ENCODE measurements at regions not wholly inside any gene's neighbourhood (a gene's known extent, or its start where the extent isn't known, plus 50 kb on each side); places are given as distances from the start of the nearest gene placed in this dataset.

DNA sequence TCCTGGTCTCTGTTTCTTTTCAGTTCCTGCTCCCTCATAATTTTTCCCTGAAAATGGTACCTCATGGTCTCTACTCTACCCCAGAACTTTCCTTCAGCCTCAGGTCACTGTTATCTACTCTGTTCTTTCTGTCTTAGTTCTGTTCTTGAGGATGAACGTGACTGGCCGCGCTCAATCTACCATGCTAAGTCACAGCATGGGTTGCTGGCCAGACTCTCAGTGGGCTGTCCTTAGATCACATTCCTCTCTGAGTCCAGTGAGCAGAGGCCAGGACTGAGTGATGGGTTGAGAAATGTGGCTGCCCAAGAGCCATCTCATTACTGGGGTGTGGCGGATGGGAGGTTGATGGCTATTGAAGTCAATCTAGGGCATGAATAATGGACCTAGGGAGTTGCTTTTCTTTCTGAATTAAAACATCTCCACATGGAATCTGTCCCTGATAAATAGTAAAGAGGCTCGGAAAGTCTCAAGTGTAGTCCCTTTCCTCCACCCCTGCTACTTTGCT is 164.0 kb upstream of the DTNBP1 start:
- no peak overlapping the region for H3K4me3 ChIP-seq (ENCODE audit: low read length)
- no peak overlapping the region for H3K27ac ChIP-seq (ENCODE audit: low read length)
- no peaks in the 10 kb centered on the region for H3K4me1 ChIP-seq (ENCODE audit: control insufficient read depth, insufficient read depth, low read length)
- no peaks in the 10 kb centered on the region for H3K27me3 ChIP-seq (ENCODE audit: control insufficient read depth, insufficient read depth, low read length)
- Mint-ChIP-seq H3K4me3 (no peak overlapping the region), H3K27ac (no peak overlapping the region), H3K9me3 (no peaks in the 10 kb centered on the region), H3K4me1 (peaks cover 0 to 5% of the 10 kb centered on the region in 2 donors), H3K36me3 (no peaks in the 10 kb centered on the region), H3K27me3 (ENCODE audit: low read depth in 2 of 2) (peaks cover 16 to 19% of the 10 kb centered on the region in 2 donors)
- no peaks in the 10 kb centered on the region for H3K9me3 ChIP-seq (ENCODE audit: control insufficient read depth, insufficient read depth, low read length)
- no peak for TF ChIP-seq CTCF (IDR thresholded peaks at IDR 0.05)
- WGBS (ENCODE audit: insufficient coverage): 95% methylated on average over 4 of the region's 5 CpGs
- DNase-seq (no peak), ATAC-seq (no peak)
- H3K36me3 ChIP-seq (ENCODE audit: control insufficient read depth, insufficient read depth, low read length): no peaks in the 10 kb centered on the region
- intact Hi-C loops (cut with micrococcal nuclease): no loop called here

- Histone ChIP-seq H3K27me3 (ENCODE audit: control insufficient read depth, insufficient read depth, low read length) (peaks cover 6% of the 10 kb centered on the region), H3K27ac (ENCODE audit: low read length) (no peak overlapping the region), H3K36me3 (ENCODE audit: control insufficient read depth, insufficient read depth, low read length) (no peaks in the 10 kb centered on the region), H3K4me1 (ENCODE audit: control insufficient read depth, insufficient read depth, low read length) (no peaks in the 10 kb centered on the region), H3K4me3 (ENCODE audit: low read length) (no peak overlapping the region), H3K9me3 (ENCODE audit: control insufficient read depth, insufficient read depth, low read length) (no peaks in the 10 kb centered on the region)
- Mint-ChIP-seq H3K9me3 (no peaks in the 10 kb centered on the region), H3K4me3 (no peak overlapping the region), H3K27ac (no peak overlapping the region), H3K27me3 (ENCODE audit: low read depth in 2 of 2) (peaks cover 20 to 26% of the 10 kb centered on the region in 2 donors), H3K4me1 (peaks cover 0 to 5% of the 10 kb centered on the region in 2 donors), H3K36me3 (no peaks in the 10 kb centered on the region)
- 84% methylated on average over 8 of the region's 8 CpGs for WGBS (ENCODE audit: insufficient coverage)
- no peak for DNase-seq
- intact Hi-C loops (cut with micrococcal nuclease): no loop called here
- no peak for ATAC-seq
- no peak for TF ChIP-seq CTCF (IDR thresholded peaks at IDR 0.05)
Observed at GRCh38 chr6:15825332-15825930, 162.6 kb upstream of the DTNBP1 start.

DNA sequence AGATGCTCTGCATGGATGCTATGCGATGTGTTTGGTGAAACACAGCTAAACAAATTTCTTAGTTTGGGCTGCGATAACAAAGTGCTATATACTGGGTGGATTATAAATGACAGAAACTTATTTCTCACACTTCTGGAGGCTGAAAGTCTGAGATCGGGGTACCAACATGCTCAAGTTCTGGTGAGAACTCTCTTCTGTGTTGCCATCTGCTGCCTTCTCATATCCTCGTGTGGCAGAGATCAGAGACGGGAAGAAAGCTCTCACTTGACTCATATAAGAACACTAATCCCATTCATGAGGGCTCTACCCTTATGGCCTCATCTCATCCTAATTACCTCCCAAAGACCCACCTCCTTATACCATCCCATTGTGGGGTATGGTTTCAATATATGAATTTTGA is 162.0 kb upstream of the DTNBP1 start:
- no peak for TF ChIP-seq CTCF (IDR thresholded peaks at IDR 0.05)
- Mint-ChIP-seq H3K27ac (no peak overlapping the region), H3K36me3 (no peaks in the 10 kb centered on the region), H3K9me3 (no peaks in the 10 kb centered on the region), H3K4me3 (no peak overlapping the region), H3K4me1 (peaks cover 0 to 5% of the 10 kb centered on the region in 2 donors), H3K27me3 (ENCODE audit: low read depth in 2 of 2) (peaks cover 20 to 26% of the 10 kb centered on the region in 2 donors)
- Histone ChIP-seq H3K9me3 (ENCODE audit: control insufficient read depth, insufficient read depth, low read length) (no peaks in the 10 kb centered on the region), H3K4me1 (ENCODE audit: control insufficient read depth, insufficient read depth, low read length) (no peaks in the 10 kb centered on the region), H3K27ac (ENCODE audit: low read length) (no peak overlapping the region), H3K36me3 (ENCODE audit: control insufficient read depth, insufficient read depth, low read length) (no peaks in the 10 kb centered on the region), H3K4me3 (ENCODE audit: low read length) (no peak overlapping the region), H3K27me3 (ENCODE audit: control insufficient read depth, insufficient read depth, low read length) (peaks cover 6% of the 10 kb centered on the region)
- intact Hi-C loops (cut with micrococcal nuclease): no loop called here
- DNase-seq: no peak
- WGBS (ENCODE audit: insufficient coverage): 86% methylated on average over 5 of the region's 5 CpGs
- ATAC-seq: no peak
